Osteoblast (primary cell): ENCODE measurements at regions not wholly inside any gene's neighbourhood (a gene's known extent, or its start where the extent isn't known, plus 50 kb on each side); places are given as distances from the start of the nearest gene placed in this dataset.

Source experiments
- DNase-seq: peaks from one replicate; pipeline ENCODE4 v3.0.0; 2011; ENCODE audit warnings: low spot score, mixed read lengths; ENCODE audit not compliant: insufficient read length; ENCODE audit errors: missing footprints
- H2AFZ ChIP-seq: 2 replicates; pipeline ENCODE4 v1.6.0; 2011; ENCODE audit warnings: mild to moderate bottlenecking, low read length
- H3K27ac ChIP-seq: 2 replicates; pipeline ENCODE4 v1.5.1; 2011; ENCODE audit warnings: mild to moderate bottlenecking, low read depth, low read length, moderate library complexity
- H3K27me3 ChIP-seq: 2 replicates; pipeline ENCODE4 v1.6.0; 2012; ENCODE audit warnings: mild to moderate bottlenecking, control low read depth, inconsistent platforms, low read length, moderate library complexity; ENCODE audit not compliant: insufficient read depth
- H3K36me3 ChIP-seq: 2 replicates; pipeline ENCODE4 v1.5.1; 2011; ENCODE audit warnings: mild to moderate bottlenecking, low read length, control low read depth, moderate library complexity; ENCODE audit not compliant: insufficient read depth
- H3K4me1 ChIP-seq: 2 replicates; pipeline ENCODE4 v1.5.1; 2011; ENCODE audit warnings: mild to moderate bottlenecking, low read length, control low read depth, moderate library complexity; ENCODE audit not compliant: insufficient read depth
- H3K4me2 ChIP-seq: 2 replicates; pipeline ENCODE4 v1.6.0; 2011; ENCODE audit warnings: mild to moderate bottlenecking, low read length; ENCODE audit not compliant: insufficient read depth
- H3K4me3 ChIP-seq: fragments of 200-600 bp; sonication (generic); 3 replicates; pipeline ENCODE4 v1.5.1; 2012; ENCODE audit warnings: mild to moderate bottlenecking, low read length, inconsistent platforms; ENCODE audit not compliant: insufficient read depth
- H3K79me2 ChIP-seq: 2 replicates; pipeline ENCODE4 v1.6.0; 2012; ENCODE audit warnings: mild to moderate bottlenecking, low read length, control low read depth, inconsistent platforms; ENCODE audit not compliant: insufficient read depth
- H3K9me3 ChIP-seq: 2 replicates; pipeline ENCODE4 v1.5.1; 2011; ENCODE audit warnings: low read depth, low read length, control low read depth
- H4K20me1 ChIP-seq: 2 replicates; pipeline ENCODE4 v1.6.0; 2012; ENCODE audit warnings: mild to moderate bottlenecking, low read length, control low read depth; ENCODE audit not compliant: insufficient read depth
- CTCF ChIP-seq: IDR thresholded peaks from 2 replicates; pipeline ENCODE4 v1.5.1; 2011; ENCODE audit warnings: mild to moderate bottlenecking, low read depth, low read length, moderate library complexity; ENCODE audit errors: extremely low read depth

- no peaks in the 10 kb centered on the region for H3K27me3 ChIP-seq
- no peak overlapping the region for H3K27ac ChIP-seq
- no peak overlapping the region for H3K4me2 ChIP-seq
- H4K20me1 ChIP-seq: no peaks in the 10 kb centered on the region
- H3K9me3 ChIP-seq: no peaks in the 10 kb centered on the region
- H3K36me3 ChIP-seq: no peaks in the 10 kb centered on the region
- no peak overlapping the region for H2AFZ ChIP-seq
- DNase-seq: no peak
- H3K4me1 ChIP-seq: no peaks in the 10 kb centered on the region
- no peak overlapping the region for H3K4me3 ChIP-seq
- no peaks in the 10 kb centered on the region for H3K79me2 ChIP-seq
- TF ChIP-seq CTCF: no peak
These were observed 307.5 kb upstream of the IRX2 start for GRCh38 chr5:3058942-3059341.

GRCh38 chr5:3056866-3057265, 305.4 kb upstream of the IRX2 start:
- H3K36me3 ChIP-seq: no peaks in the 10 kb centered on the region
- no peaks in the 10 kb centered on the region for H3K79me2 ChIP-seq
- H2AFZ ChIP-seq: no peak overlapping the region
- H3K4me2 ChIP-seq: no peak overlapping the region
- H3K9me3 ChIP-seq: no peaks in the 10 kb centered on the region
- no peak overlapping the region for H3K4me3 ChIP-seq
- DNase-seq: no peak
- H4K20me1 ChIP-seq: no peaks in the 10 kb centered on the region
- no peaks in the 10 kb centered on the region for H3K27me3 ChIP-seq
- no peak overlapping the region for H3K27ac ChIP-seq
- no peaks in the 10 kb centered on the region for H3K4me1 ChIP-seq
- no peak for TF ChIP-seq CTCF

GRCh38 chr5:3051400-3051799, 299.9 kb upstream of the IRX2 start:
- no peak overlapping the region for H2AFZ ChIP-seq
- no peaks in the 10 kb centered on the region for H4K20me1 ChIP-seq
- no peak overlapping the region for H3K4me2 ChIP-seq
- H3K9me3 ChIP-seq: peaks cover 2% of the 10 kb centered on the region
- no peak for TF ChIP-seq CTCF
- no peaks in the 10 kb centered on the region for H3K4me1 ChIP-seq
- no peaks in the 10 kb centered on the region for H3K36me3 ChIP-seq
- no peak overlapping the region for H3K27ac ChIP-seq
- no peak for DNase-seq
- no peaks in the 10 kb centered on the region for H3K79me2 ChIP-seq
- H3K4me3 ChIP-seq: no peak overlapping the region
- no peaks in the 10 kb centered on the region for H3K27me3 ChIP-seq

GRCh38 chr5:3050863-3051262, 299.4 kb upstream of the IRX2 start:
- DNase-seq: no peak

More at GRCh38 chr5:3050863-3051262, 299.4 kb upstream of the IRX2 start:
- no peak for TF ChIP-seq CTCF
- Histone ChIP-seq H3K79me2 (no peaks in the 10 kb centered on the region), H3K9me3 (peaks cover 2% of the 10 kb centered on the region), H3K27me3 (no peaks in the 10 kb centered on the region), H2AFZ (no peak overlapping the region), H3K4me3 (no peak overlapping the region), H3K4me1 (no peaks in the 10 kb centered on the region), H3K36me3 (no peaks in the 10 kb centered on the region), H4K20me1 (no peaks in the 10 kb centered on the region), H3K4me2 (no peak overlapping the region), H3K27ac (no peak overlapping the region)
